K562 (cell line): ENCODE measurements at regions not wholly inside any gene's neighbourhood (a gene's known extent, or its start where the extent isn't known, plus 50 kb on each side); places are given as distances from the start of the nearest gene placed in this dataset.

Experiments
- E2F6 ChIP-seq, 2 experiments: IDR thresholded peaks; 2 replicates each; pipeline ENCODE4 v1.6.1; 2011; ENCODE audit warnings: borderline replicate concordance in 1 of 2, control low read depth in 1 of 2, low read depth in 1 of 2, low read length in 1 of 2, mild to moderate bottlenecking in 1 of 2, mixed read lengths in 1 of 2, moderate library complexity in 1 of 2; ENCODE audit not compliant: insufficient read depth in 1 of 2, insufficient read length in 1 of 2, poor library complexity in 1 of 2, severe bottlenecking in 1 of 2; ENCODE audit errors: extremely low read depth in 1 of 2
- RERE ChIP-seq: sonication (generic); formaldehyde crosslinking; IDR thresholded peaks from 2 replicates; pipeline ENCODE4 v1.8.0; 2023; ENCODE audit warnings: missing genetic modification reagents, mild to moderate bottlenecking, borderline replicate concordance
- SOX6 ChIP-seq: fragments of 450-650 bp; IDR thresholded peaks from 2 replicates; pipeline ENCODE4 v1.6.1; 2014; ENCODE audit warnings: mild to moderate bottlenecking
- TRIM24 ChIP-seq, 2 experiments: fragments of 450-650 bp; IDR thresholded peaks; 2 replicates each; pipeline ENCODE4 v1.6.1; 2016
- ZNF644 ChIP-seq: fragments of 200-800 bp; sonication (Bioruptor generic); IDR thresholded peaks from 2 replicates; pipeline ENCODE4 v1.6.1; 2016; ENCODE audit warnings: low read depth, missing genetic modification characterization, missing compliant biosample characterization
- TF ChIP-seq, protein P1 (sequence below): fragments of 250-450 bp; sonication (Bioruptor Pico); IDR thresholded peaks from 2 replicates; pipeline ENCODE4 v1.4.0; 2020; ENCODE audit warnings: mild to moderate bottlenecking

- TF ChIP-seq E2F6 (IDR thresholded peaks at IDR 0.05; ENCODE audit: borderline replicate concordance in 1 of 2, extremely low read depth in 1 of 2, insufficient read depth in 1 of 2, insufficient read length in 1 of 2, low read depth in 1 of 2, low read length in 1 of 2, poor library complexity in 1 of 2, severe bottlenecking in 1 of 2) (no peak), SOX6 (no peak), RERE (CRISPR knock-in tag) (no peak), TRIM24 (IDR thresholded peaks at IDR 0.05) (no peak), ZNF644 (tag) (no peak)
- TF ChIP-seq, protein P1, sequence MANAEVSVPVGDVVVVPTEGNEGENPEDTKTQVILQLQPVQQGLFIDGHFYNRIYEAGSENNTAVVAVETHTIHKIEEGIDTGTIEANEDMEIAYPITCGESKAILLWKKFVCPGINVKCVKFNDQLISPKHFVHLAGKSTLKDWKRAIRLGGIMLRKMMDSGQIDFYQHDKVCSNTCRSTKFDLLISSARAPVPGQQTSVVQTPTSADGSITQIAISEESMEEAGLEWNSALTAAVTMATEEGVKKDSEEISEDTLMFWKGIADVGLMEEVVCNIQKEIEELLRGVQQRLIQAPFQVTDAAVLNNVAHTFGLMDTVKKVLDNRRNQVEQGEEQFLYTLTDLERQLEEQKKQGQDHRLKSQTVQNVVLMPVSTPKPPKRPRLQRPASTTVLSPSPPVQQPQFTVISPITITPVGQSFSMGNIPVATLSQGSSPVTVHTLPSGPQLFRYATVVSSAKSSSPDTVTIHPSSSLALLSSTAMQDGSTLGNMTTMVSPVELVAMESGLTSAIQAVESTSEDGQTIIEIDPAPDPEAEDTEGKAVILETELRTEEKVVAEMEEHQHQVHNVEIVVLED (CRISPR knock-in tag), result no peak
These were observed 232.7 kb upstream of the CDH5 start (continued) for GRCh38 chr16:66133643-66134338.
